ENCODE measurements at regions not wholly inside any gene's neighbourhood (a gene's known extent, or its start where the extent isn't known, plus 50 kb on each side); places are given as distances from the start of the nearest gene placed in this dataset.

- DNase-seq: no peak
Measured at GRCh38 chr5:112628214-112628980, 109.3 kb upstream of the APC start.

GRCh38 chr5:112630246-112631009 is 107.3 kb upstream of the APC start:
- no peak for DNase-seq

GRCh38 chr5:112634166-112634565 is 103.5 kb upstream of the APC start:
- DNase-seq: no peak

GRCh38 chr5:112634796-112635195 is 102.9 kb upstream of the APC start:
- no peak for DNase-seq

GRCh38 chr5:112635276-112635675 is 102.4 kb upstream of the APC start:
- no peak for DNase-seq

- no peak for DNase-seq
Measured at GRCh38 chr5:112635771-112636731, 101.6 kb upstream of the APC start.

- peak; percentile 19 for DNase-seq
Measured at GRCh38 chr5:112636751-112637150, 100.9 kb upstream of the APC start.

- no peak for DNase-seq
Measured at GRCh38 chr5:112637343-112637742, 100.3 kb upstream of the APC start.

- peak; percentile 38 for DNase-seq
Measured at GRCh38 chr5:112640546-112640945, 97.1 kb upstream of the APC start.

GRCh38 chr5:112641515-112642110 is 96.1 kb upstream of the APC start:
- no peak for DNase-seq

- peak; percentile 26 for DNase-seq
Measured at GRCh38 chr5:112642885-112643284, 94.8 kb upstream of the APC start.

GRCh38 chr5:112643339-112643971 is 94.2 kb upstream of the APC start:
- DNase-seq: no peak

- DNase-seq: no peak
Measured at GRCh38 chr5:112646139-112646936, 91.3 kb upstream of the APC start.

- no peak for DNase-seq
Measured at GRCh38 chr5:112647428-112647827, 90.3 kb upstream of the APC start.

GRCh38 chr5:112648264-112648663 is 89.4 kb upstream of the APC start:
- no peak for DNase-seq

GRCh38 chr5:112649882-112650281 is 87.8 kb upstream of the APC start:
- no peak for DNase-seq

- DNase-seq: no peak
Measured at GRCh38 chr5:112653638-112654205, 84.0 kb upstream of the APC start.

GRCh38 chr5:112655513-112655912 is 82.2 kb upstream of the APC start:
- no peak for DNase-seq

GRCh38 chr5:112656451-112656850 is 81.2 kb upstream of the APC start:
- DNase-seq: no peak

- no peak for DNase-seq
Measured at GRCh38 chr5:112657804-112658203, 79.9 kb upstream of the APC start.

- DNase-seq: no peak
Measured at GRCh38 chr5:112660359-112660758, 77.3 kb upstream of the APC start.
